Astrocyte (in vitro differentiated cells and primary cell): ENCODE measurements at regions not wholly inside any gene's neighbourhood (a gene's known extent, or its start where the extent isn't known, plus 50 kb on each side); places are given as distances from the start of the nearest gene placed in this dataset.

ENCODE experiments used
- EZH2 ChIP-seq: IDR thresholded peaks from 2 replicates; pipeline ENCODE4 v1.6.1; 2012; ENCODE audit warnings: mild to moderate bottlenecking, low read length, inconsistent platforms; ENCODE audit not compliant: insufficient read depth
- TF ChIP-seq, protein P1 (sequence below): IDR thresholded peaks from 2 replicates; pipeline ENCODE4 v1.5.1; 2011; ENCODE audit warnings: low read depth, mild to moderate bottlenecking, inconsistent platforms, low read length, moderate library complexity; ENCODE audit not compliant: insufficient read depth

DNA sequence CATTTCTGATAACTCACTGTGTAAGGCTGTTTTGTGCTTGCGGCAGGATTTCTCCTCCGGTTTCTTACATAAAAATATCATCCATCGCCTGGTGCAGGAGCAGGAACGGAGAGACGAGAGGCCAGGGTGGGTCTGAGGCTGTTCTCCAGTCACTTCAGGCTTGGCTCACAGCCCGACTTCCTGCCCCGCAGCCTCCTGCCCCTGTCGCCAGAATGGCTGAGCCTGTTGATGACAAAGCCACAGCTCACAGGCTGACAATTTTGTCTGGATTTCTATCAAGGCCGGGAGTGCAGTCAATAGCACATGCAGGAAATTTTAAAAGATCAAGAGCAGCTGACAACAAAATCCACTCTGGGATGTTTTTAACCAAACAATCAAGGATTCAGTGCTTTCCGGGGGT is 229.7 kb upstream of the ZNF32 start:
- TF ChIP-seq EZH2, result no peak
- TF ChIP-seq, protein P1, sequence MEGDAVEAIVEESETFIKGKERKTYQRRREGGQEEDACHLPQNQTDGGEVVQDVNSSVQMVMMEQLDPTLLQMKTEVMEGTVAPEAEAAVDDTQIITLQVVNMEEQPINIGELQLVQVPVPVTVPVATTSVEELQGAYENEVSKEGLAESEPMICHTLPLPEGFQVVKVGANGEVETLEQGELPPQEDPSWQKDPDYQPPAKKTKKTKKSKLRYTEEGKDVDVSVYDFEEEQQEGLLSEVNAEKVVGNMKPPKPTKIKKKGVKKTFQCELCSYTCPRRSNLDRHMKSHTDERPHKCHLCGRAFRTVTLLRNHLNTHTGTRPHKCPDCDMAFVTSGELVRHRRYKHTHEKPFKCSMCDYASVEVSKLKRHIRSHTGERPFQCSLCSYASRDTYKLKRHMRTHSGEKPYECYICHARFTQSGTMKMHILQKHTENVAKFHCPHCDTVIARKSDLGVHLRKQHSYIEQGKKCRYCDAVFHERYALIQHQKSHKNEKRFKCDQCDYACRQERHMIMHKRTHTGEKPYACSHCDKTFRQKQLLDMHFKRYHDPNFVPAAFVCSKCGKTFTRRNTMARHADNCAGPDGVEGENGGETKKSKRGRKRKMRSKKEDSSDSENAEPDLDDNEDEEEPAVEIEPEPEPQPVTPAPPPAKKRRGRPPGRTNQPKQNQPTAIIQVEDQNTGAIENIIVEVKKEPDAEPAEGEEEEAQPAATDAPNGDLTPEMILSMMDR, result no peak
